Duodenal mucosa (tissue), 2 donors: ENCODE measurements at regions not wholly inside any gene's neighbourhood (a gene's known extent, or its start where the extent isn't known, plus 50 kb on each side); places are given as distances from the start of the nearest gene placed in this dataset.

ENCODE experiments used
- H3K27ac ChIP-seq: one replicate; pipeline ENCODE4 v1.7.0; 2013; ENCODE audit warnings: low read depth, low read length
- H3K27me3 ChIP-seq, 2 donors: one replicate each; pipeline ENCODE4 v1.7.0; 2013; ENCODE audit warnings: low read length in 2 of 2, control low read depth in 1 of 2; ENCODE audit not compliant: insufficient read depth in 2 of 2, control insufficient read depth in 1 of 2
- H3K36me3 ChIP-seq, 2 donors: one replicate each; pipeline ENCODE4 v1.7.0; 2013; ENCODE audit warnings: low read length in 2 of 2, control low read depth in 1 of 2; ENCODE audit not compliant: insufficient read depth in 2 of 2, control insufficient read depth in 1 of 2
- H3K4me1 ChIP-seq, 2 donors: one replicate each; pipeline ENCODE4 v1.7.0; 2013; ENCODE audit warnings: low read length in 2 of 2, control low read depth in 1 of 2; ENCODE audit not compliant: insufficient read depth in 2 of 2, control insufficient read depth in 1 of 2
- H3K4me3 ChIP-seq, 2 donors: one replicate each; pipeline ENCODE4 v1.7.0; 2013; ENCODE audit warnings: low read length in 2 of 2, low read depth in 1 of 2
- H3K9ac ChIP-seq, 2 donors: one replicate each; pipeline ENCODE4 v1.7.0; 2013; ENCODE audit warnings: low read length in 2 of 2, low read depth in 1 of 2
- H3K9me3 ChIP-seq, 2 donors: one replicate each; pipeline ENCODE4 v1.7.0; 2013; ENCODE audit warnings: low read length in 2 of 2, control low read depth in 1 of 2; ENCODE audit not compliant: control insufficient read depth in 1 of 2

GRCh38 chr4:183843248-183843671, 61.8 kb upstream of the STOX2 start:
- no peak overlapping the region for H3K27ac ChIP-seq
- no peak overlapping the region for H3K9ac ChIP-seq

GRCh38 chr4:183846951-183847350, 58.2 kb upstream of the STOX2 start:
- no peak overlapping the region for H3K9ac ChIP-seq
- H3K4me1 ChIP-seq, result no peaks in the 10 kb centered on the region
- H3K27me3 ChIP-seq, result peaks cover 0 to 3% of the 10 kb centered on the region in 2 donors
- H3K27ac ChIP-seq, result no peak overlapping the region
- H3K9me3 ChIP-seq, result peaks cover 0 to 10% of the 10 kb centered on the region in 2 donors
- no peaks in the 10 kb centered on the region for H3K36me3 ChIP-seq
- no peak overlapping the region for H3K4me3 ChIP-seq

More at GRCh38 chr4:183843248-183843671, 61.8 kb upstream of the STOX2 start:
- Histone ChIP-seq H3K9me3 (peaks cover 0 to 10% of the 10 kb centered on the region in 2 donors), H3K36me3 (no peaks in the 10 kb centered on the region), H3K4me1 (no peaks in the 10 kb centered on the region), H3K4me3 (no peak overlapping the region), H3K27me3 (peaks cover 0 to 3% of the 10 kb centered on the region in 2 donors)

GRCh38 chr4:183848805-183849204, 56.3 kb upstream of the STOX2 start:
- Histone ChIP-seq H3K9ac (no peak overlapping the region), H3K4me1 (no peaks in the 10 kb centered on the region), H3K9me3 (peaks cover 0 to 10% of the 10 kb centered on the region in 2 donors), H3K27me3 (peaks cover 0 to 3% of the 10 kb centered on the region in 2 donors), H3K4me3 (no peak overlapping the region), H3K27ac (no peak overlapping the region), H3K36me3 (no peaks in the 10 kb centered on the region)

- H3K27ac ChIP-seq, result no peak overlapping the region
- no peaks in the 10 kb centered on the region for H3K4me1 ChIP-seq
- H3K9me3 ChIP-seq, result no peaks in the 10 kb centered on the region
- H3K4me3 ChIP-seq, result no peak overlapping the region
- no peak overlapping the region for H3K9ac ChIP-seq
- H3K36me3 ChIP-seq, result no peaks in the 10 kb centered on the region
- H3K27me3 ChIP-seq, result no peaks in the 10 kb centered on the region
Observed at GRCh38 chr4:183852910-183853547, 52.1 kb upstream of the STOX2 start.

- H3K9me3 ChIP-seq, result no peaks in the 10 kb centered on the region
- no peaks in the 10 kb centered on the region for H3K27me3 ChIP-seq
- no peak overlapping the region for H3K9ac ChIP-seq
- no peak overlapping the region for H3K27ac ChIP-seq
- no peaks in the 10 kb centered on the region for H3K4me1 ChIP-seq
- no peak overlapping the region for H3K4me3 ChIP-seq
- H3K36me3 ChIP-seq, result no peaks in the 10 kb centered on the region
Observed at GRCh38 chr4:183853548-183853940, 51.6 kb upstream of the STOX2 start.
